ENCODE measurements at regions not wholly inside any gene's neighbourhood (a gene's known extent, or its start where the extent isn't known, plus 50 kb on each side); places are given as distances from the start of the nearest gene placed in this dataset.
"Not testable (repeated sequence)": the region's sequence is repeated elsewhere in the genome, so short reads cannot be mapped to it uniquely, and the experiment has no call there.

GRCh38 chr4:28238876-28239275 is 1378.2 kb downstream of the STIM2 start:
- DNase-seq = no peak

- DNase-seq = no peak
These were observed 1380.4 kb downstream of the STIM2 start for GRCh38 chr4:28241021-28241420.

- DNase-seq = no peak
These were observed 1387.2 kb downstream of the STIM2 start for GRCh38 chr4:28247805-28248204.

- no peak for DNase-seq
These were observed 1387.6 kb downstream of the STIM2 start for GRCh38 chr4:28248269-28248668.

- no peak for DNase-seq
These were observed 1390.0 kb downstream of the STIM2 start for GRCh38 chr4:28250646-28251045.

GRCh38 chr4:28251831-28252230 is 1391.2 kb downstream of the STIM2 start:
- DNase-seq = no peak

GRCh38 chr4:28254003-28254402 is 1393.4 kb downstream of the STIM2 start:
- no peak for DNase-seq

GRCh38 chr4:28256295-28256694 is 1395.7 kb downstream of the STIM2 start:
- no peak for DNase-seq

- DNase-seq = no peak
These were observed 1399.3 kb downstream of the STIM2 start for GRCh38 chr4:28259951-28260350.

GRCh38 chr4:28267166-28267565 is 1406.5 kb downstream of the STIM2 start:
- DNase-seq = no peak

GRCh38 chr4:28269426-28269825 is 1408.8 kb downstream of the STIM2 start:
- no peak for DNase-seq

GRCh38 chr4:28277931-28278330 is 1417.3 kb downstream of the STIM2 start:
- DNase-seq = no peak

GRCh38 chr4:28278676-28279075 is 1418.0 kb downstream of the STIM2 start:
- no peak for DNase-seq

- no peak for DNase-seq
These were observed 1418.6 kb downstream of the STIM2 start for GRCh38 chr4:28279249-28279648.

GRCh38 chr4:28286266-28286665 is 1425.6 kb downstream of the STIM2 start:
- not testable (repeated sequence) for DNase-seq

- DNase-seq = no peak
These were observed 1427.2 kb downstream of the STIM2 start for GRCh38 chr4:28287831-28288233.

GRCh38 chr4:28296239-28296638 is 1435.6 kb downstream of the STIM2 start:
- DNase-seq = no peak

GRCh38 chr4:28310926-28311325 is 1450.3 kb downstream of the STIM2 start:
- no peak for DNase-seq

GRCh38 chr4:28312497-28312896 is 1451.9 kb downstream of the STIM2 start:
- DNase-seq = not testable (repeated sequence)

GRCh38 chr4:28313729-28314713 is 1453.4 kb downstream of the STIM2 start:
- no peak for DNase-seq

- DNase-seq = no peak
These were observed 1456.6 kb downstream of the STIM2 start for GRCh38 chr4:28317221-28317620.

- no peak for DNase-seq
These were observed 1473.6 kb downstream of the STIM2 start for GRCh38 chr4:28334249-28334648.

- DNase-seq = no peak
These were observed 1481.1 kb downstream of the STIM2 start for GRCh38 chr4:28341784-28342183.

GRCh38 chr4:28350485-28350884 is 1489.8 kb downstream of the STIM2 start:
- no peak for DNase-seq

- no peak for DNase-seq
These were observed 1490.5 kb downstream of the STIM2 start for GRCh38 chr4:28351102-28351501.

Measured in CD4-positive, alpha-beta T cell treated with Interleukin-17A for 4 hours (primary cell).